HEK293 (cell line): ENCODE measurements at regions not wholly inside any gene's neighbourhood (a gene's known extent, or its start where the extent isn't known, plus 50 kb on each side); places are given as distances from the start of the nearest gene placed in this dataset.

ENCODE experiments used
- CTCF ChIA-PET: fragments of 350-600 bp; formaldehyde crosslinking; extraction: SDS; loops from one replicate; lab custom pipeline; 2021; ENCODE audit warnings: antibody characterized with exemption; lab: Yijun Ruan, JAX
- POLR2A ChIA-PET: fragments of 300-600 bp; formaldehyde crosslinking; extraction: SDS; loops from one replicate; lab custom pipeline; 2020; ENCODE audit warnings: antibody characterized with exemption, inconsistent platforms; lab: Yijun Ruan, JAX
- H3K27ac ChIP-seq: fragments of 200-500 bp; sonication (Bioruptor generic); 2 replicates; pipeline ENCODE4 v1.5.1; 2014; ENCODE audit warnings: low read depth, low read length, control low read depth, inconsistent platforms; ENCODE audit errors: extremely low read depth
- H3K36me3 ChIP-seq, 2 experiments: fragments of 200-500 bp in 1 of 2; sonication (Bioruptor generic) in 1 of 2; 1 replicate in 1 of 2; 2 replicates in 1 of 2; pipeline ENCODE4 v1.5.1; 2014 to 2017; ENCODE audit warnings: inconsistent platforms in 2 of 2, low read length in 2 of 2; ENCODE audit not compliant: control insufficient read depth in 2 of 2, insufficient read depth in 1 of 2
- H3K4me1 ChIP-seq: fragments of 200-500 bp; sonication (Bioruptor generic); 2 replicates; pipeline ENCODE4 v1.5.1; 2014; ENCODE audit warnings: mild to moderate bottlenecking, low read length, inconsistent platforms; ENCODE audit not compliant: control insufficient read depth, insufficient read depth
- H3K4me3 ChIP-seq: 2 replicates; pipeline ENCODE4 v1.5.1; 2011; ENCODE audit warnings: low read depth, mild to moderate bottlenecking, control low read depth, low read length, moderate library complexity
- H3K9me3 ChIP-seq: fragments of 200-500 bp; sonication (Bioruptor generic); 2 replicates; pipeline ENCODE4 v1.5.1; 2014; ENCODE audit warnings: low read depth, low read length, inconsistent platforms; ENCODE audit not compliant: control insufficient read depth, insufficient read depth
- BCL11B ChIP-seq: fragments of 450-650 bp; formaldehyde crosslinking; IDR thresholded peaks from 2 replicates; pipeline ENCODE4 v1.5.1; 2016; ENCODE audit warnings: low read depth, missing biosample characterization, missing genetic modification characterization
- FEZF1 ChIP-seq: fragments of 450-650 bp; formaldehyde crosslinking; IDR thresholded peaks from 2 replicates; pipeline ENCODE4 v1.5.1; 2016; ENCODE audit warnings: missing biosample characterization, missing genetic modification characterization
- HOXC10 ChIP-seq: sonication (generic); formaldehyde crosslinking; IDR thresholded peaks from 2 replicates; pipeline ENCODE4 v1.8.1; 2023; ENCODE audit warnings: mild to moderate bottlenecking, missing genetic modification reagents
- HOXD13 ChIP-seq: sonication (generic); formaldehyde crosslinking; IDR thresholded peaks from 2 replicates; pipeline ENCODE4 v1.8.0; 2022; ENCODE audit warnings: missing genetic modification reagents, borderline replicate concordance
- KLF9 ChIP-seq: fragments of 450-650 bp; formaldehyde crosslinking; IDR thresholded peaks from 2 replicates; pipeline ENCODE4 v1.5.1; 2016; ENCODE audit warnings: missing biosample characterization, missing genetic modification characterization, low read depth
- RBAK ChIP-seq: fragments of 450-650 bp; formaldehyde crosslinking; IDR thresholded peaks from 2 replicates; pipeline ENCODE4 v1.5.1; 2016; ENCODE audit warnings: missing biosample characterization, missing genetic modification characterization
- SALL2 ChIP-seq: fragments of 450-650 bp; formaldehyde crosslinking; IDR thresholded peaks from 2 replicates; pipeline ENCODE4 v1.5.0; 2017; ENCODE audit warnings: missing biosample characterization, mild to moderate bottlenecking, missing genetic modification characterization, borderline replicate concordance
- ZNF132 ChIP-seq: fragments of 450-650 bp; formaldehyde crosslinking; IDR thresholded peaks from 2 replicates; pipeline ENCODE4 v1.5.1; 2017; ENCODE audit warnings: missing biosample characterization, missing genetic modification characterization, borderline replicate concordance
- ZNF16 ChIP-seq: fragments of 450-650 bp; formaldehyde crosslinking; IDR thresholded peaks from 2 replicates; pipeline ENCODE4 v1.5.1; 2016; ENCODE audit warnings: low read depth, missing biosample characterization, missing genetic modification characterization
- ZNF24 ChIP-seq: fragments of 450-650 bp; formaldehyde crosslinking; IDR thresholded peaks from 2 replicates; pipeline ENCODE4 v1.5.1; 2016; ENCODE audit warnings: missing biosample characterization, missing genetic modification characterization
- ZNF335 ChIP-seq: fragments of 450-650 bp; formaldehyde crosslinking; conservative IDR thresholded peaks from 2 replicates; pipeline ENCODE4 v1.5.1; 2016; ENCODE audit warnings: missing biosample characterization, missing genetic modification characterization
- ZNF423 ChIP-seq: fragments of 450-650 bp; formaldehyde crosslinking; IDR thresholded peaks from 2 replicates; pipeline ENCODE4 v1.5.1; 2016; ENCODE audit warnings: missing biosample characterization, missing genetic modification characterization
- ZNF510 ChIP-seq: fragments of 450-650 bp; formaldehyde crosslinking; IDR thresholded peaks from 2 replicates; pipeline ENCODE4 v1.5.1; 2018; ENCODE audit warnings: mild to moderate bottlenecking, missing genetic modification characterization, missing biosample characterization; ENCODE audit not compliant: insufficient replicate concordance
- ZNF560 ChIP-seq: fragments of 450-650 bp; formaldehyde crosslinking; IDR thresholded peaks from 2 replicates; pipeline ENCODE4 v1.5.1; 2017; ENCODE audit warnings: missing biosample characterization, missing genetic modification characterization, borderline replicate concordance
- ZNF707 ChIP-seq: fragments of 450-650 bp; formaldehyde crosslinking; IDR thresholded peaks from 2 replicates; pipeline ENCODE4 v1.5.1; 2016; ENCODE audit warnings: missing biosample characterization, missing genetic modification characterization
- ZNF76 ChIP-seq: fragments of 450-650 bp; formaldehyde crosslinking; IDR thresholded peaks from 2 replicates; pipeline ENCODE4; 2016; ENCODE audit warnings: low read depth, missing biosample characterization, missing genetic modification characterization, borderline replicate concordance
- ZNF843 ChIP-seq: fragments of 450-650 bp; formaldehyde crosslinking; IDR thresholded peaks from 2 replicates; pipeline ENCODE4 v1.5.1; 2016; ENCODE audit warnings: missing biosample characterization, missing genetic modification characterization
- TF ChIP-seq, protein P1 (sequence below): fragments of 450-650 bp; formaldehyde crosslinking; IDR thresholded peaks from 2 replicates; pipeline ENCODE4 v1.5.1; 2016; ENCODE audit warnings: missing biosample characterization, missing genetic modification characterization, low read depth
- TF ChIP-seq, protein P2 (sequence below): fragments of 450-650 bp; formaldehyde crosslinking; IDR thresholded peaks from 2 replicates; pipeline ENCODE4 v1.5.1; 2016; ENCODE audit warnings: missing biosample characterization, missing genetic modification characterization
- TF ChIP-seq, protein P3 (sequence below): fragments of 450-650 bp; IDR thresholded peaks from 2 replicates; pipeline ENCODE4 v1.5.1; 2018; ENCODE audit warnings: missing biosample characterization, mild to moderate bottlenecking, missing genetic modification characterization
- TF ChIP-seq, protein P4 (sequence below): fragments of 450-650 bp; formaldehyde crosslinking; IDR thresholded peaks from 2 replicates; pipeline ENCODE4 v1.5.1; 2017; ENCODE audit warnings: missing biosample characterization, missing genetic modification characterization
- TF ChIP-seq, protein P5 (sequence below): fragments of 450-650 bp; formaldehyde crosslinking; IDR thresholded peaks from 2 replicates; pipeline ENCODE4 v1.5.1; 2016; ENCODE audit warnings: missing biosample characterization, missing genetic modification characterization

DNA sequence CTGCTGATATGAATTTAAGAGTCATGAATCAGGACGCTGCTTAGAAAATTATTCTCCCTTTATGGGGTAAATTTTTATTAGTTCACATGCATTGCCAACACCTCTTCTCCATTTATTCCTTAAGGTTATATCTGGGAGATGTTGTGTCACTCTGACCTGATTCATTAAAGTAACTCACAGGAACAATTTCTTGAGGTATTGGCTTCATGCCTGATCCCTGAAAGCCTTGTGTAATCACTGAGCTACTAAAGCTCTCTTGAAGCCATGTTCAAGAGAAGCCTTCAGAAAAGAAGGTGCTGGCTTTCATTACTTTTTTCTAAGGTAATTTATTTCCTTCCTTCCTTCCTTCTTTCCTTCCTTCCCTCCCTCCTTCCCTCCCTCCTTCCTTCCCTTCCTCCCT is 420.6 kb downstream of the RAB38 start (continued):
- TF ChIP-seq, protein P1, sequence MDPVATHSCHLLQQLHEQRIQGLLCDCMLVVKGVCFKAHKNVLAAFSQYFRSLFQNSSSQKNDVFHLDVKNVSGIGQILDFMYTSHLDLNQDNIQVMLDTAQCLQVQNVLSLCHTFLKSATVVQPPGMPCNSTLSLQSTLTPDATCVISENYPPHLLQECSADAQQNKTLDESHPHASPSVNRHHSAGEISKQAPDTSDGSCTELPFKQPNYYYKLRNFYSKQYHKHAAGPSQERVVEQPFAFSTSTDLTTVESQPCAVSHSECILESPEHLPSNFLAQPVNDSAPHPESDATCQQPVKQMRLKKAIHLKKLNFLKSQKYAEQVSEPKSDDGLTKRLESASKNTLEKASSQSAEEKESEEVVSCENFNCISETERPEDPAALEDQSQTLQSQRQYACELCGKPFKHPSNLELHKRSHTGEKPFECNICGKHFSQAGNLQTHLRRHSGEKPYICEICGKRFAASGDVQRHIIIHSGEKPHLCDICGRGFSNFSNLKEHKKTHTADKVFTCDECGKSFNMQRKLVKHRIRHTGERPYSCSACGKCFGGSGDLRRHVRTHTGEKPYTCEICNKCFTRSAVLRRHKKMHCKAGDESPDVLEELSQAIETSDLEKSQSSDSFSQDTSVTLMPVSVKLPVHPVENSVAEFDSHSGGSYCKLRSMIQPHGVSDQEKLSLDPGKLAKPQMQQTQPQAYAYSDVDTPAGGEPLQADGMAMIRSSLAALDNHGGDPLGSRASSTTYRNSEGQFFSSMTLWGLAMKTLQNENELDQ (tag by site-specific recombination) = no peak
- TF ChIP-seq ZNF843 (tag by site-specific recombination) (no peak), ZNF24 (tag by site-specific recombination) (no peak), ZNF707 (tag by site-specific recombination) (no peak)

DNA sequence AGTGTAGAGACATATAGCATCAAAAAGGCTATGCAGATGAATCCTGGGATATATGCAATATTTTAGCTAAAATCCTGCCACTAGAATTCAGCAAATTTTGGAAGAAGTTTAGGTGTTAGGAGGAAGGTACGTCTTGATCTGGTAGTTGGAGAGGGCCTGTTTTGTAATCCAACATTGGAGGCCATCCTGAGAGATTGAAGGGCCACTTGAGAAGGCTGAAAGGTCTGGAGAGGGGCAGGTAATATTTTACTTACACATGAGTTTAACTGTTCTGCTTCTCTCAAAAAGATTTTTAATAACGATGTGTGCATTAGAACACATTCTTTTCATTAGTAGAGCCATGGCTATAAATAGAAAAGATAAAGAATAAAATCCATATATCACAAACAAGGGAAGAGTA is 422.1 kb downstream of the RAB38 start:
- Histone ChIP-seq H3K36me3 (no peaks in the 10 kb centered on the region), H3K27ac (no peak overlapping the region), H3K4me1 (no peaks in the 10 kb centered on the region), H3K9me3 (no peaks in the 10 kb centered on the region)
- POLR2A ChIA-PET = no interaction called here
- CTCF ChIA-PET = no interaction called here
- TF ChIP-seq ZNF335 (tag by site-specific recombination) (no peak), RBAK (no peak), HOXD13 (CRISPR knock-in tag) (no peak), ZNF423 (tag by site-specific recombination) (no peak), HOXC10 (CRISPR knock-in tag) (no peak), FEZF1 (no peak), BCL11B (tag by site-specific recombination) (no peak)
- TF ChIP-seq, all 188 proteins: peak for 0
- H3K4me3 ChIP-seq = no peak overlapping the region

DNA sequence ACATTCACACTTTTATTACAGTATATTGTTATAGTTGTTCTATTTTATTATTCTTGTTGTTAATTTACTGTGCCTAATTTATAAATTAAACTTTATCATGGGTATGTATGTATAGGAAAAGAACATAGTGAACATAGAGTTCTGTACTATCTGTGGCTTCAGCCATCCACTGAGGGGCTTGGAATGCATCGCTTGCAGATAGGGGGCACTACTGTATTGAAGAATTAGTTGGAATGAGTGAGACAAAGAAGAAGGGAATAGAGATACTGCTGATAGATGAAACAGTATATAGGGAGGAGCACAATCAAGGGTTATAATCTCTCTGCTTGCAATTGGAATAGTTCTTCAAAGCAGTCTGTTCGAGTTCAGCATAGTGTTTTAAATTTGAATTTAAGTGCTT is 432.2 kb downstream of the RAB38 start:
- Histone ChIP-seq H3K9me3 (no peaks in the 10 kb centered on the region), H3K36me3 (no peaks in the 10 kb centered on the region), H3K4me1 (no peaks in the 10 kb centered on the region), H3K27ac (no peak overlapping the region), H3K4me3 (no peak overlapping the region)
- no peak for TF ChIP-seq ZNF510
- POLR2A ChIA-PET = no interaction called here
- CTCF ChIA-PET = interaction anchor here (0.6 to 1.3 kb wide), 5 partner anchors 14 to 770 kb away, joined by 3 to 5 read pairs (median 3); no protein-coding TSS in a partner anchor

DNA sequence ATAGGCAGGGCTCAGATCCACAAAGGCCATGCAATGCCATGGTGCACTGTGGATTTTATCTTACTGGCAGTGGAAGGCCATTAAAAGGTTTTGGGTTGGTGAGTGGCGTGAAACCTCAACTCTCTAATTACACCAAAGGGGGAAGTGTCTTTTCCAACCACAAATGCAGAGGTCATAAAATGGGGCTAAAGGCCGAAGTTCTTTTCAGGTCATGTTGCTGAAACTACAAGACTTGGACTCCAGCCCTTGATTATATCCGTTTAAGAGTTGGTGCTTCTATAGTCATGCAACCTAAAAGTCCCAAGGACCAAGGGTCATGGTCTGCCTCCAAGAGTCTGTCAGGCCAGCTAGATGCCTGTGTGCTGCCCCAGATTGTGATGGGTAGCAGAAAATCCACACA is 434.3 kb downstream of the RAB38 start:
- no peaks in the 10 kb centered on the region for H3K4me1 ChIP-seq
- H3K27ac ChIP-seq = no peak overlapping the region
- H3K4me3 ChIP-seq = no peak overlapping the region
- ChIA-PET POLR2A (no interaction called here), CTCF (interaction anchor here (0.6 kb wide), 1 partner anchor 170 kb away, joined by 3 read pairs; no protein-coding TSS in a partner anchor)
- no peaks in the 10 kb centered on the region for H3K36me3 ChIP-seq
- no peaks in the 10 kb centered on the region for H3K9me3 ChIP-seq
- TF ChIP-seq, protein P2, sequence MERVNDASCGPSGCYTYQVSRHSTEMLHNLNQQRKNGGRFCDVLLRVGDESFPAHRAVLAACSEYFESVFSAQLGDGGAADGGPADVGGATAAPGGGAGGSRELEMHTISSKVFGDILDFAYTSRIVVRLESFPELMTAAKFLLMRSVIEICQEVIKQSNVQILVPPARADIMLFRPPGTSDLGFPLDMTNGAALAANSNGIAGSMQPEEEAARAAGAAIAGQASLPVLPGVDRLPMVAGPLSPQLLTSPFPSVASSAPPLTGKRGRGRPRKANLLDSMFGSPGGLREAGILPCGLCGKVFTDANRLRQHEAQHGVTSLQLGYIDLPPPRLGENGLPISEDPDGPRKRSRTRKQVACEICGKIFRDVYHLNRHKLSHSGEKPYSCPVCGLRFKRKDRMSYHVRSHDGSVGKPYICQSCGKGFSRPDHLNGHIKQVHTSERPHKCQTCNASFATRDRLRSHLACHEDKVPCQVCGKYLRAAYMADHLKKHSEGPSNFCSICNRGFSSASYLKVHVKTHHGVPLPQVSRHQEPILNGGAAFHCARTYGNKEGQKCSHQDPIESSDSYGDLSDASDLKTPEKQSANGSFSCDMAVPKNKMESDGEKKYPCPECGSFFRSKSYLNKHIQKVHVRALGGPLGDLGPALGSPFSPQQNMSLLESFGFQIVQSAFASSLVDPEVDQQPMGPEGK = no peak
- TF ChIP-seq ZNF16 (tag by site-specific recombination) (no peak), ZNF132 (tag by site-specific recombination) (no peak), ZNF560 (tag by site-specific recombination) (no peak), ZNF76 (tag by site-specific recombination) (no peak), KLF9 (tag by site-specific recombination) (no peak), SALL2 (no peak)
- TF ChIP-seq, protein P3, sequence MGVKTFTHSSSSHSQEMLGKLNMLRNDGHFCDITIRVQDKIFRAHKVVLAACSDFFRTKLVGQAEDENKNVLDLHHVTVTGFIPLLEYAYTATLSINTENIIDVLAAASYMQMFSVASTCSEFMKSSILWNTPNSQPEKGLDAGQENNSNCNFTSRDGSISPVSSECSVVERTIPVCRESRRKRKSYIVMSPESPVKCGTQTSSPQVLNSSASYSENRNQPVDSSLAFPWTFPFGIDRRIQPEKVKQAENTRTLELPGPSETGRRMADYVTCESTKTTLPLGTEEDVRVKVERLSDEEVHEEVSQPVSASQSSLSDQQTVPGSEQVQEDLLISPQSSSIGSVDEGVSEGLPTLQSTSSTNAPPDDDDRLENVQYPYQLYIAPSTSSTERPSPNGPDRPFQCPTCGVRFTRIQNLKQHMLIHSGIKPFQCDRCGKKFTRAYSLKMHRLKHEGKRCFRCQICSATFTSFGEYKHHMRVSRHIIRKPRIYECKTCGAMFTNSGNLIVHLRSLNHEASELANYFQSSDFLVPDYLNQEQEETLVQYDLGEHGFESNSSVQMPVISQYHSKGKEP (tag by site-specific recombination) = no peak
- TF ChIP-seq, protein P4, sequence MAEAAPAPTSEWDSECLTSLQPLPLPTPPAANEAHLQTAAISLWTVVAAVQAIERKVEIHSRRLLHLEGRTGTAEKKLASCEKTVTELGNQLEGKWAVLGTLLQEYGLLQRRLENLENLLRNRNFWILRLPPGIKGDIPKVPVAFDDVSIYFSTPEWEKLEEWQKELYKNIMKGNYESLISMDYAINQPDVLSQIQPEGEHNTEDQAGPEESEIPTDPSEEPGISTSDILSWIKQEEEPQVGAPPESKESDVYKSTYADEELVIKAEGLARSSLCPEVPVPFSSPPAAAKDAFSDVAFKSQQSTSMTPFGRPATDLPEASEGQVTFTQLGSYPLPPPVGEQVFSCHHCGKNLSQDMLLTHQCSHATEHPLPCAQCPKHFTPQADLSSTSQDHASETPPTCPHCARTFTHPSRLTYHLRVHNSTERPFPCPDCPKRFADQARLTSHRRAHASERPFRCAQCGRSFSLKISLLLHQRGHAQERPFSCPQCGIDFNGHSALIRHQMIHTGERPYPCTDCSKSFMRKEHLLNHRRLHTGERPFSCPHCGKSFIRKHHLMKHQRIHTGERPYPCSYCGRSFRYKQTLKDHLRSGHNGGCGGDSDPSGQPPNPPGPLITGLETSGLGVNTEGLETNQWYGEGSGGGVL (tag by site-specific recombination) = no peak
- TF ChIP-seq, protein P5, sequence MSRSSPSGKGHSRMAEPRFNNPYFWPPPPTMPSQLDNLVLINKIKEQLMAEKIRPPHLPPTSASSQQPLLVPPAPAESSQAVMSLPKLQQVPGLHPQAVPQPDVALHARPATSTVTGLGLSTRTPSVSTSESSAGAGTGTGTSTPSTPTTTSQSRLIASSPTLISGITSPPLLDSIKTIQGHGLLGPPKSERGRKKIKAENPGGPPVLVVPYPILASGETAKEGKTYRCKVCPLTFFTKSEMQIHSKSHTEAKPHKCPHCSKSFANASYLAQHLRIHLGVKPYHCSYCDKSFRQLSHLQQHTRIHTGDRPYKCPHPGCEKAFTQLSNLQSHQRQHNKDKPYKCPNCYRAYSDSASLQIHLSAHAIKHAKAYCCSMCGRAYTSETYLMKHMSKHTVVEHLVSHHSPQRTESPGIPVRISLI (tag by site-specific recombination) = no peak
